ENCODE measurements at regions not wholly inside any gene's neighbourhood (a gene's known extent, or its start where the extent isn't known, plus 50 kb on each side); places are given as distances from the start of the nearest gene placed in this dataset.

GRCh38 chr12:58190618-58191017 is 249.3 kb downstream of the ATP23 start:
- DNase-seq (ENCODE audit: low read depth): no peak

- no peak for DNase-seq (ENCODE audit: low read depth)
Observed at GRCh38 chr12:58196971-58197370, 255.6 kb downstream of the ATP23 start.

- DNase-seq (ENCODE audit: low read depth): no peak
Observed at GRCh38 chr12:58202933-58203718, 261.8 kb downstream of the ATP23 start.

DNA sequence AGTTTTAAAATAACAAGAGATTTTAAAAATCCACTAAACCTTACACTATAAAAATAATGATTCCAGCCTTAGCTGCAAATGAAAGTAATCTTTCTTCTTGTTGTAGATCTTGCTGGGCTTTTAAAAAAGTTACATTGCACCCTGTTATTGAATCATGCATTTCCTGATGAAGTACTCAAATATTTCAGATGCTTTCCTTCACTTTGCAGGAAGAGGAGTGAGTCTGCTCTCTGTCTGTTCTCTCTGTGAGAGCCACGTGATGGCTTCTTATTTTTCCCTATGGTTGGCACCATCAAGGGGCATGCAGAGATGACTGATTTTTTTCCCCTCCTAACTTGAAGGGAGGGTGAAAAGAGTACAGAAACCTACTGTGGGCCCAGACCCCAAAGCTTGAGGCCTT is 262.7 kb downstream of the ATP23 start:
- no peak for DNase-seq (ENCODE audit: low read depth)

GRCh38 chr12:58206876-58207275 is 265.5 kb downstream of the ATP23 start:
- no peak for DNase-seq (ENCODE audit: low read depth)

GRCh38 chr12:58211211-58211610 is 269.8 kb downstream of the ATP23 start:
- no peak for DNase-seq (ENCODE audit: low read depth)

DNA sequence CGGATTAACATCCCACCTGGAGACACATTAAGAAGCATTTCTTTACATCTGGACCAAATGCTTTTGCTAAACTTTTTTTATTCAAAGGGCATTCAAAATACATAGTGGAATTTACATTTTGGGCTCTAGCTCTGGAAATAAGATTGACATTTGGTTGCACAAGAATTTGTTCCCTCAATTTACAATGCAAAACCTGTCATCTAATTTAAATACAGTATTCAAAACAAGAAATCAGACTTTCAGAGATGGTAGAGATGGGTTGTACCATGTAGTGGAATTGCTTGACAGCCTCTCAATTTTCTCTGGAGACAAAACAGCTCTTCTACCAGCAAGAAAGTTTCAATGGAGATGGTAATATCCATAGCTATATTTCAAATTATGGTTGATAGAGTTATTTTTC is 275.8 kb downstream of the ATP23 start:
- no peak for DNase-seq (ENCODE audit: low read depth)

DNA sequence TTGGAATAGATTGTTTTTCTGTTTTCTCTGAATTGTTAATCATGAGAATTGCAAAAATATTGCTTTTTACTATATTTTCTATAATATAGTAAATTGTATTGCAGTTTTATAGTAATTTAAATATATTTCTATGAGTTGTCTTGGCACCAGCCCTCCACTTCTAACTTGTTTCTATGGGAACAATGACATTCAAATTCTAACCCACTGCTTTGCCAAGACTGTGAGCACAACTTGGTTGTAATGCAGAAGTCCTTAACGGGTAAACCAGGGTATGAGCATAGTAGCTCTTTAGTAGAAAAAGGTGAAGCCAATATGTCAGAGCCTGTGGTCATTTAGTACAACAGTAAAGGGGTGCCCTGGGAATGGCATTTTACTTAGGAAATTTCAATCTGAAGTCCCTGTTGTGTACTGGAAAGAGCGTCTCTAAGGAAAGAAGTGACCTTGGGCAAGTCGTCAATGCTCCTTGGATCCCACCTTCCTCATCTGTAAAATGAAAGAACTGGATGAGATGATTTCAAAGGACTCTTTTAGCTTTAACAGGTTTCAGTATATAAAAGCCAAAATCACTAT is 283.3 kb downstream of the ATP23 start:
- DNase-seq (ENCODE audit: low read depth): no peak

DNA sequence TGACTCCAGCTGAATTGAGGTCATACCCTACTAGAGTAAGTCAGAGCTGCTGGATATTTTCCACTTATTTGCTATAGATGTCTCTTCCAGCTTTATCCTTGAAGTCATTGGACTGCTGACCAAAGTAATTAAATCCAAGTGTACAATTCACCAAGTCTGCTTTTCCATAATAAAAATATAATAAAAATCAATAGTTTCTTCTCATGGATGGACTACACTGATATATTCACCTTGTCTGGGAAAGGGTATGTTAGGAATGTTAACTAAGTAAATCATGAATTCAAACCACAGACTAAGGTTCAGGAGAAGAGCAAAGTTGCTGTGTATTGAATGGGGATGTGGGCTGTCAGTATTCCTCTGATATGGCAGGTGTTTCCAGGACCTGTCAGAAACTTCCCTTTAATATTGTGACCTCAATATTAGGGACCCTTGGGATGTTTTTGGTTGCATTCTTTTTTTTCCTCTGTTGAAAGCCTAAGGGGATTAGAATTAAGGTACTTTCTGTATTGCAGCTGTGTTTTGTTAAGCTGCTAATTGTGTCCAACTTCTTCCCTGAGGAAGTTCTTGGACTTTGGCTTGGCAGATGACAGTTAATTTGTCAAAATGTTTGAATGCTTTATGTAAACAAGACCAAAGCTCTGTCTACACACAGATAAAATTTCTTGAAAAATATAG is 284.0 kb downstream of the ATP23 start:
- DNase-seq (ENCODE audit: low read depth): no peak

GRCh38 chr12:58233886-58234285 is 292.5 kb downstream of the ATP23 start:
- DNase-seq (ENCODE audit: low read depth): no peak

GRCh38 chr12:58238411-58238810 is 297.0 kb downstream of the ATP23 start:
- no peak for DNase-seq (ENCODE audit: low read depth)

DNA sequence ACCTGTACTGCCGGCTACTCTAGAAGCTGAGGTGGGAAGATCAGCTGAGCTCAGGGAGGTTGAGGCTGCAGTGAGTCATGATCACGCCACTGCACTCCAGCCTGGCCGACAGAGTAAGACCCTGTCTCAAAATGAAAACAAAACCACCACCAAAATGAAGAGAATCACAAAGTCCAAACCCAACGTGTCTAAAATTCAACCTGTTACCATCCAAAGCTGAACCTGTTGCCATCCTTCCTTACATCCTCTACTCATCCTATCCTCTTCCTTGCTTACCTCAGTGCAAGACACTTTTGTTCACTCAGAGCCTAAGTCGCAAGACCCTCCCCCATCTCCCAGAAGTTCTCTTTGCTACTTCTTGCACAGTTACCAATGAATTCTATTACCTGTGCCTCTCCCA is 299.7 kb downstream of the ATP23 start:
- DNase-seq (ENCODE audit: low read depth): no peak

DNA sequence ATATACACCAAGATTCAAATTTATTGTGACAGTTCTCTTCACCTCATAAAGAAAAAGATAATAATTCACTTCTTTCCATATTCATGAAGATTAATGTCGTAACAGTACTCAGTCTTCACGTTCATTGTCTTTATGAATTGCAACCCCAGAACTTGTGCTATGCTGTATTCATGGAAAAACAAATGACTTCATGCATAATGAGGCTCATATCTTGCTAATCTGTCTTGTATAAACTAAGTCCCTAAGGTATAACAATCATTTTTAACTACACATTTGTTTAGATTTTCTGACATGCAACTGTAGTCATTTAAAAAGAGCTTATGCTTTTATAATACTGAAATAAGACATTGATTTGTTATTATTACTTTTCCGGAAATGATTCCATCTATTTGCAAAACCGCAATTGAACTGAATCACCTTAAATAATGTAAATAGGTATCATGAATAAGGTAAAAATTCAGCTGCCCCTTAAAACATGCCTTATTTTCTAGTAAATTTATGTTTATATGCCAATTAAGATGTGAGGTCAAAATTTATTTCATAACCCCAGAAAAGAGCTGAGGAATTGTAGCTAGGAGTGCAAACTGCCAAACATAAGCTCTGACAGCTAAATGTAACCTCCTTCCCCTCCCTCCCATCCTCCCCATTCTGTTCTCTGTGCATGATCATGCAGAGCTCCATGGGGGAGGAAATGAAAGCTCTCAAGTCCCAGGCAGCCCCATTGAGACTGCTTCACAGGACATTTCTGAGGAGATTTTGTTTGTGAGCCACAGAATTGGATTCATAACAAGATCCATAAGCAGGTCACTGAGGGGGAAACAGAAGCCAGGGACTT is 301.6 kb downstream of the ATP23 start:
- no peak for DNase-seq (ENCODE audit: low read depth)

GRCh38 chr12:58247633-58248032 is 306.3 kb downstream of the ATP23 start:
- DNase-seq (ENCODE audit: low read depth): peak; percentile 37

GRCh38 chr12:58248599-58248998 is 307.2 kb downstream of the ATP23 start:
- DNase-seq (ENCODE audit: low read depth): no peak

- DNase-seq (ENCODE audit: low read depth): peak; percentile 31
Observed at GRCh38 chr12:58249610-58250009, 308.2 kb downstream of the ATP23 start.

GRCh38 chr12:58250077-58250476 is 308.7 kb downstream of the ATP23 start:
- DNase-seq (ENCODE audit: low read depth): no peak

GRCh38 chr12:58252914-58253313 is 311.5 kb downstream of the ATP23 start:
- peak; percentile 15 for DNase-seq (ENCODE audit: low read depth)

DNA sequence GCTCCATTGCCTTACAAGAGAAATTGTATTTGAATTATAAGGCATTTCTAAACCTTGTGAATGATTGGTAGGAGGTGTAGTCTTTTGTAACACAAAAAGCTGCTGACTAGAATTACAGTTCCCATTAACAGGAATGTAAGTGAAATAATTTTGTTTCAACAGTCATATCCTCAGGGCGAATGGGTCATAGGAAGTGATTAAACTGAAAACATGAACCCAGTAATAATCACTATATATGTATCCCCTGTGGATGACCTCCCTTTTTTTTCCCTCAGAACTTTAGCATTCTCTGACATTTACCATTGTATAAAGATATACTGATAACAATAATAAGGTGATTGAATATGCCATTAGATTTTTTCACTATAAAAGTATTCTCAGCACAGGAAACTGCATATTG is 312.3 kb downstream of the ATP23 start:
- DNase-seq (ENCODE audit: low read depth): peak; percentile 58

GRCh38 chr12:58254463-58255100 is 313.2 kb downstream of the ATP23 start:
- DNase-seq (ENCODE audit: low read depth): no peak

- DNase-seq (ENCODE audit: low read depth): no peak
Observed at GRCh38 chr12:58262796-58263195, 321.4 kb downstream of the ATP23 start.

DNA sequence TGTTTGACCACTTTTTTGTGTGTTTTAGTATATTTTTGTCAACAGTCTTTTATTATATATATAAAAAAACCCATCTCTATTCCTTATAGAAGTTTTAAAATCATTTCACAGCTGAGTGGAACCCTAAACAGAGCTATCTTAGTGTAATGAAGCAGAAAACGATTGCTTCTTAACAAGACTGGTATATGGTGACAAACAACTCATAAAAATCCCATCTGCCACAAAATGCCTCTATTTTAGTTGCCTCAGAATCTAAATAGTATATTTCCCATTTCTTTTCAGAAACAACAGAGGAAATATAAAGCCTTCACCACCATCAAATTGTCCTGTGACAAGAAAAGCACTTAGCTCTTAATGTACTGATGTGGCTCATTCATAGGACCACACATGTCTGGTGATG is 322.4 kb downstream of the ATP23 start:
- DNase-seq (ENCODE audit: low read depth): no peak

Measured in RPMI7951 (cell line).